ENCODE measurements at regions not wholly inside any gene's neighbourhood (a gene's known extent, or its start where the extent isn't known, plus 50 kb on each side); places are given as distances from the start of the nearest gene placed in this dataset.
"Not testable (repeated sequence)": the region's sequence is repeated elsewhere in the genome, so short reads cannot be mapped to it uniquely, and the experiment has no call there.

DNA sequence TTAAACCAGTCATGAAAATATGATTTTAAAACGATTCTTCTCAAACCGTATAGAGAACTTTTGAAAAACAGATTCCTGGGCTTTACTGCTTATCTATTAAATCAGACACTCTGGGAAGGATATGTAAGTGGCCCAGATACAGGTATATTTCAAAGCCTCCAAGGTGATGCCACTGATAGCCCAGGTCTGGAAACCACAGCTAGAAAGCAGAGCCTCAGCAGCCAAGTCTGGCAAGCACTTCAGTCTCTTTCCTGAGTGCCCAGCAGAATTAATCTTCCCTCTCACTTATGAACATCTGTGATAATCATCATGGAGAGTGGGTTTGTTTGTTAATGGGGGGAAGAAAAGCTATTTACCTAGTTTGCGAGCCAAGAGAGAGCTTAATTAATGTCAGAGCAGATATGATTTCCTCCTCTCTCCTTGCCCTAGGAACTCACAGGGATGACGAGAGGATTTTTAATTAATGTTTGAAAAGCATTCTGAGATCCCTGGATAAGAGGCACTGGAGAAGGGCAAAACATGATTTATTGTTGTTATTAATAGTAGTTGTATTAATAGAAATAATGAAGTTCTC is 368.4 kb downstream of the TLE1 start:
- no peak for DNase-seq

DNA sequence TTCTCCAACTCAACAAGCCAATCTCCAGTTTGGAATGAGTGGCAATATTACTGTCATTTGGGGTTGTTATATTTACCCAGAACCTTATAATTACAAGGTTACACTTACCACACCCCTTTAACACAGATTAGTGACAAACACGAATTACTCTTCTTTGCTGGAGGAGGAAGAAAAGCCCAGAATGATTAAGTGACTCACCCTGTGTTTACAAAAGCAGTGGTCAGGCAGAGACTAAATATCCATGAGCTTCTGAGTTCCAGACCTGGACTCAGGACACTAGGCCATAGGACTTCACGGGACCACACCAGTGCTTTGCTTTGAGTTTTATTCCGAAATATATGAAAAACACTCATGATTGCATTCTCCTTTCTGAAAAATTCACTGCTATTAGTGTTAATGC is 370.8 kb downstream of the TLE1 start:
- no peak for DNase-seq

DNA sequence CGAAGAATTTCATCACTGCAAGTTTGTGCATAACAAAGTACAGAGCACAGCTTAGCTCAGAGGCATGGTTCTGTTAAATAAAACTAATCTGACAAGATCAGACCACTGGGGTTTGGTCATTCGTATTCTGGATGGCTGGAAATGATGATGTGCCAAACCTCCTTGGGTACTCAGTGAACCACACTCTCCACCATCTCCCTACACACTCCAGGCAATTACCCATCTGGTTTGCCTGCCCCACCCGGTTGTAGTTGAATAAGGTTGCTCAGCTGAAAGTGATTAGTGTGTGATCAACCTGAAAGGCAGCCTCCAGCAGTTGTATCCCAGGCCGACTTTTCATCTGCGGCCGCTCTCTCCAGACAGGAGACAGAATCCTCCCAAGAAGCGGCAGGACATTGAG is 371.4 kb downstream of the TLE1 start:
- no peak for DNase-seq

DNA sequence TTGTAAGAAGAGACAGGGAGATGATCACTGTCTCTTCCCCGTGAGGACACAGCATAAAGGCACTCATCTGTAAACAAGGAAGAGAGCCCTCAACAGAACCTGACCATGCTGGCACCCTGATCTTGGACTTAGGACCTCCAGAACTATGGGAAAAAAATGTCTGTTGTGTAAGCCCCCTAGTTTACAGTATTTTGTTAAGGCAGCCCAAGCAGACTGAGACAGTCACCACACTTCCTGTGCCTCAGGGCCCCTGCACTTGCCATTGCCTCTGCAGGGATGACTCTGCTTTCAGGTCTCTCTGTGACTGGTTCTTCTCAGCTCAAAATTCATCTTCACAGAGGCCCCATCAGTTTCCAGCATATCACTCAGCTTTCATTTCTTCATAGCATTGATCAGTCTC is 372.1 kb downstream of the TLE1 start:
- no peak for DNase-seq

DNA sequence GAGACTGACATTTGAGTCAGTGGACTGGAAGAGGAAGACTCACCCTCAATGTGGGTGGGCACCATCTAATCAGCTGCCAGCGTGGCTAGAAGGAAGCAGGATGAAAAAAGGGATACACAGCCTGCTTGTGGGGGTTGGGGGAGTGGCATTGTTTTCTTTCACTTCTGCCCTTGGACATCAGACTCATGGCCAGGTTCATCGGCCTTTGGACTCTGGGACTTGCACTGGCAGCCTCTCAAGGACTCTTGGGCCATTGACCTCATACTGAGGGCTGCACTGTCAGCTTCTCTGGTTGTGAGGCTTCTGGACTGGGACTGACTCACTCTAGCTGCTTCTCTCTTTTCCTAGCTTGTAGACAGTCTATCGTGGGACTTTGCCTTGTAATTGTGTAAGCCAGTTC is 374.9 kb downstream of the TLE1 start:
- DNase-seq: no peak

DNA sequence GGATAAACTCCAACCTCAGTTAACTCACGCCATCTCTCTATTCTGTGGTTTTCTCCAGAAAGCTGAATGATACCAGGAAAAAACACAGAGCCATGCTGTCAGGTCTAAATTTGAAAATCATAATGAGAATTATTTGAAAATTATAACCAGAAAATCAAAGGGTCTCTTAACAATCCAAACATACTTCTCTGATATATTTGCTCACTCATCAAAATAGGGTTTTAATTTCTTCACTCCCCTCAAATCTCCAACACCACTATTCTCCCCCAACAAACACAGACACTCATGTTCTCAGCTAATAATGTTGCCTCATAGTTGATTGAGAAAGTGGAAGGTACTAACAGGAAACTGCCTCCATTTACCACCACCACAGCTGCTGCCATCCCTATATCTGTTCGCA is 375.5 kb downstream of the TLE1 start:
- no peak for DNase-seq

DNA sequence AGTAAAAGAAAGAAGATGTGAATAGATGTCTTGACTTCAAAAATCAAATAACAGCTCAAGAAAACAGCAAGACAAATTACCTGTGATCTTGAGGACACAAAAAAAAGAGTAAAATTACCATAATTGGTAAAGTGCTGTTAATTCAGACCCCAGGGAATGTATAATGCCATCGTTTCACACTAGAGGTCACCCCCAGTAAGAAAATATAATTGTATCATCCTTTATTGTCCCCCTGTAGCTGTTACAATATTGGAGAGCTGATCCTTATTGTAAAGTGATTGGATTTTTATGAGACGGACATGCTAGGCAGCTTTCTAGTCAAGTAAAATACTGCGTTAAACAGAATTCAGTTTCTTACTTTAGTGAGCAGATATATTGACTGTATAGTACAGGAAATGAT is 377.0 kb downstream of the TLE1 start:
- no peak for DNase-seq

DNA sequence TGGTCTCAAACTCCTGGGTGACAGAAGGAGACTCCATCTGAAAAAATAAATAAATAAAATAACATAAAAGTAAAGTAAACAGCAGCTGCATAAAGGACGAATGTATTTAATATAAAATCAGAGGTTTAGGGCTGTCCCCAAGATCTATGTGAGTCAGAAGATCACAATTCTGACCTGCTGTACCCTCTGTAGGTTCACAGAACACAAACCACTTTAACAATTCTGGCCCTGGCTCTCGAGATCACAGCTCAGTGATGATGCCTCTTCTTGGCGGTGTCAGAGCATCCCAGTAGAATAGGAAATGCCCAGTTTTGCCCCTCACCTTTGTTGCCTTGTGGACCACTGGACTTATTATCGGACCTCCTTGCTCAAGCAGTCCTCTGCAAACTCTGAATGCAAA is 380.9 kb downstream of the TLE1 start:
- no peak for DNase-seq

DNA sequence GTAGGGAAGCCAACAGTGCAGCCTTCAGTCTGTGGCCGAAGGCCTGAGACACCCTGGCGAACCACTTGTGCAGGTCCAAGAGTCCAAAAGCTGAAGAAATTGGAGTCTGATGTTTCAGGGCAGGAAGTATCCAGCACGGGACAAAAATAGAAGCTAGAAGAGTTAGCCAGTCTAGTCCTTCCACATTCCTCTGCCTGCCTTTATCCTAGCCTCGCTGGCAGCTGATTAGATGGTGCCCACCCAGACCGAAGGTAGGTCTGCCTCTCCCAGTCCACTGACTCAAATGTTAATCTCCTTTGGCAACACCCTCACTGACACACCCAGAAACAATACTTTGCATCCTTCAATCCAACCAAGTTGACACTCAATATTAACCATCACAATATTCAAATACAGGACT is 381.6 kb downstream of the TLE1 start:
- not testable (repeated sequence) for DNase-seq

DNA sequence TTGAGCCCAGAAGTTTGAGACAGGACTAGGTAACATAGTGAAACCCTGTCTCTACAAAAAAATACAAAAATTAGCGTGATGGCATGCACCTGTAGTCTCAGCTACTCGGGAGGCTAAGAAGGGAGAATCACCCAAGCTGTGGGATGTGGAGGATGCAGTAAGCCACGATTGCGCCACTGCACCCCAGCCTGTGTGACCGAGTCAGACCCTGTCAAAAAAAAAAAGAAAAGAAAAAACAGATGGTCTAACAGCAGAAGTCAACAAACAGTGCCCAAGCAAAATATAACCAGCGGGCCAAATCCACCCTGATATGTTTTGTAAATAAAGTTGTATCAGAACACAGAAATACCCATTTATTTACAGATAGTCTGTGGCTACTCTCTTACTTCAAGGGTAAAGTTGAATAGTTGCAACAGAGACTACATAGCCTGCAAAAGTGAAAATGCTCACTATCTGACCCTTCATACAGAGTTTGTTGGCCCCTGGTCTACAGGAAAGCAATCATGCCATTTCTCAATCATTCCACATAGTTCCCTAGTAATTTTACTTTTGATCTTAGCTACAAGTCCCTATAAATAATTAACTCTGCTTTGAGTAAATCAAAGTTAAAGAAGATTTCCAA is 383.7 kb downstream of the TLE1 start:
- DNase-seq: no peak

DNA sequence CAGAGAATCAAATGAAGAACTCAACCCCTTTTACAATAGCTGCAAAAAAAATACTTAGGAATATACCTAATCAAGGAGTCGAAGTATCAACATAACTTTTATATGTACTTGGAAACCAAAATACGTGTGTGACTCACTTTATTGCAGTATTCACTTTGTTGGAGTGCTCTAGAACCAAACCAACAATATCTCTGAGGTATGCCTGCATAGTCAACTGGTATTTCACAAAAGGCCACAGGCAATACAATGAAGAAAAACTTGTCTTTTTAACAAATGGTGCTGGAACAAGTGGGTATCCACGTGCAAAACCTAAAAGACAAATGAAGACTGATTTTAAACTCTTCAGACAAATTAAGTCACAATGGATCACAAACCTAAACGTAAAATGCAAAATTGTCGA is 385.7 kb downstream of the TLE1 start:
- no peak for DNase-seq

DNA sequence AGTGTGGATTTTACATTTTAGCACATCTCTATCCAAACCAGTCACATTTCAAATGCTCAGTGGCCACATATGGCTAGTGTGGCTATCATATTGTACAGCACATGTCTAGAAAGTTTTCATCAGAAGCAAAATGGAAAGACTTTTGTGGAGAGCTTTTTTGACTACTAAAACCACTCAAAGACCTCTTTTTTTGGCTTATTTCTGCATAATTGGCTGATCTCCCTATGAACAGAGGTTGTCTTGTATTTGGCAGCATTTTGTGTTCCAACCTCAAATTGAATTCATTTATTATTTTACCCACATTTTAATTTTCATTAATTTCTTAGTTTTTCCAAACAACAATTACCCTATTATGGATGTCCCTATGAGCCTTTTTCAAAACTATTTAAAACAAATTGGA is 395.7 kb downstream of the TLE1 start:
- no peak for DNase-seq

DNA sequence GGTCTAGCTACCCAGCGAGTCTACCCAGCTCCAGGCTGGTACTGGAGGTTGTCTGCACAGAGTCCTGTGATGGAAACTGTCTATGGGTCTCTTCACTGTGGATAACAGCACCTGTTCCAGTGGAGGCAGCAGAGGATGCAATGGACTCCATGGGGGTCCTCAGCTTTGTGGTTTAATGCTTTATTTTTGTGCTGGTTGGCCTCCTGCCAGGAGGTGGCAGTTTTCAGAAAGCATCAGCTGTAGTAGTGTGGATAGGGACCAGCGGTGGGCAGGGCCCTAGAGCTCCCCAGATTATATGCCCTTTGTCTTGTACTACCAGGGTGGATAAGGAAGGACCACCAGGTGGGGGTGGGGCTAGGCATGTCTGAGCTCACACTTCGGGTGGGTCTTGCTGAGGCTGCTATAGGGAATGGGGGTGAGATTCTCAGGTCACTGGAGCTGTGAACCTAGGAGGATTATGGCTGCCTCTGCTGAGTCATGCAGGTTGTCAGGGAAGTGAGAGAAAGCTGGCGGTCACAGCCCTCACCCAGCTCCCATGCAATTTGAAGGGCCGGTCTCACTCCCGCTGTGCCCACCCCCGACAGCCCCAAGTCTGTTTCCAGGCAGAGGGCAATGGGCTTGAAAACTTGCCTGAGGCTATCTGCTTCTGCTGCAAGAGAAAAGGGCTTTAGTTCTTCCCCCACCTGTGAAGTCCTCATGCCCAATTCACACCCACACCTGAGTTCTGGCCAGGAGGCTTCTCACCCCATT is 397.1 kb downstream of the TLE1 start:
- DNase-seq: no peak

DNA sequence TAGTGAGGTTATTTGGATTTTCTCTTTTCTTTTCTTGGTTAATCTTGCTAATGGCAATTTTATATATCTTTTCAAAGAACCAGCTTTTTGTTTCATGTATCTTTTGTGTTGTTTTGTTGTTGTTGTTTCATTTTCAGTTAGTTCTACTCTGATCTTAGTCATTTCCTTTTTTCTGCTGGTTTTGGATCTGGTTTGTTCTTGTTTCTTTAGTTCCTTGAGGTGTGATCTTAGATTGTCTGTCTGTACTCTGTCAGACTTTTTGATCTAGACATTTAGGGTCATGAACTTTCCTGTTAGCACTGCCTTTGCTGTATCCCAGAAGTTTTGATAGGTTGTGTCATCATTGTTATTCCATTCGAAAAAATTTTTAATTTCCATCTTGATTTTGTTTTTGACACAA is 399.7 kb downstream of the TLE1 start:
- DNase-seq: no peak

DNA sequence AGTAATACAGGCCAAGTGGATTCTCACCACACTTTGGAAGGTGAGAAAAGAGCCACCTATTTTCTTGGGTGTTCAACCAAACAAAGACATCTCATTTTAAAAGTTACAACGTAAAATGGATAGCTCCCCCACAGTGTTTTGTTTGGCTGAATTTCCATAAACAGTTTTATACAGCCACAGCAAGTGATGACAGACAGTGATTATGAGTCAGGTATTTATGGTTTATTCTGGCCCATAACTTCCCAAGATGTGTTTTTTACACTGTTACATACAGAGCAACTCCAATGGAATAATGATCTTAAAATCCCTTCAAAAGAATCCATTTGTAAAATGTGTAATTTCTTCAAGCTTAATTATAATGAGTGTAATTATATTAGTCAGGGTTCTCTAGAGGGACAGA is 421.3 kb downstream of the TLE1 start:
- no peak for DNase-seq

DNA sequence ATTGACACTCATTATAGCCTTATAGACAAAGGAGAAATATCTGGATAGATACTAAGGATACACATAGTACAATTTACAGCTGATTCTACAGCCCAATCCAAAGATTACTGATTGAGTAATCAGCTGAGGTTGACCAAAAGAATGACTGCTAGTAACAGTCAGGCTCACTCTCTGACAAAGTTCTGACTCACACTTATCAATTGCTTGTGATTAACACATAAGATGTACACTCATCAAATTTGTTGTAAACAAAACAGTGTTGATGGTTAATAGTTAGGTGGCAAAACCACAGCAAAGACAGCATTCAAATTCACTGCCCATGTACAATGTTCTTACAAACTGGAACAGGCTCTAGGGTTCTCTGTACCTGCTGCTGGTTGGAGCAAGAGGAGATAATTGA is 422.7 kb downstream of the TLE1 start:
- DNase-seq: no peak

DNA sequence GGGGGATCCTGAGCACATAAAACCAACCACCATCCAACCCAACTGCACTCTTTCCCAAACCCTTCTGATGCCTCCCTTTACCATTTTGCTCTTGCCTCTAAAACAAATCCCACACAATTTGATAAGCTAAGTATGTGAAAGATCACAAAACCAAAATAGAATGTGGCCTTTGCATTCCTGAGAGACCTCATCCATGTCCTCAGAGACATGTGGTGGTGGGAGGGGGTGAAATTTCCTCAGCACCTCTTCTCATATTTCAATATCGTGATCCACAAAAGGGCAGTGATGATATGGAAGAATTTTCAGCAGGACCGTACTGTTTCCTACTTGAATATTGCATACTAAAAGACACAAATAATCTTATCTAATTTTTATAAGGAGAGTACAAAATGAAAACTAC is 423.3 kb downstream of the TLE1 start:
- no peak for DNase-seq

DNA sequence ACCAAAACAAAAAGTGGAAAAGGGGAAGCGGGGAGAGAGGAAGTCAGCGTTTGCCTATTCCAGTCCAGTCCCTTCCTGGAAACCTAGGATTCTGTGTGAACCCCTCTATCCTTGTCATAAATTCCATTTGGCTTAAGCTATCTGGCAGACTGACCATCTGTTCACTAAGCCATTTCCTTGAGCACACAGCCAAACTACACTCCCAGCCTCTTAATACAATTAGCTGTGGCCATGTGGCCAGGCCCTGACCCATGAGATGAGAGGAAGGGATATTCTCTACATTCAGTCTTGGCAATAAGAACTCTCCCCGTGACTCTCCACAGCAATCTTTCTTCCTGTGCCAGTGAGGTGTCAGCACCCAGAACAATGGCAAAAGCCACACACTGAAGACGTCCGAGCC is 424.8 kb downstream of the TLE1 start:
- no peak for DNase-seq

DNA sequence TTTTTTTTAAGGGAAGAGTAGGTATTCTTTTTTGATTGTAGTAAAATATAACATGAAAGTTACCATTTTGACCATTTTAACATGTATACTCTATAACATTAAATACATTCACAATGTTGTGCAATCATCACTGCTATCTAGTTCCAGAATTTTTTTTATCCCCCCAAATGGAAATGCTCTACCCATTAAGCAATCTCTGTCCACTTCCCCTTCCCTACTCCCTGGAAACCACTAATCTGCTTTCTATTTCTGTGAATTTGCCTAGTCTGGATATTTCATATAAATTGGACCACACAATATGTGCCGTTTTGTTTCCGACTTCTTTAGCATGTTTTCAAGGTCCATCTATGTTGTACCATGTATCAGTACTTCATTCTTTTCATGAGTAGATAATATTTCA is 429.5 kb downstream of the TLE1 start:
- DNase-seq: no peak

DNA sequence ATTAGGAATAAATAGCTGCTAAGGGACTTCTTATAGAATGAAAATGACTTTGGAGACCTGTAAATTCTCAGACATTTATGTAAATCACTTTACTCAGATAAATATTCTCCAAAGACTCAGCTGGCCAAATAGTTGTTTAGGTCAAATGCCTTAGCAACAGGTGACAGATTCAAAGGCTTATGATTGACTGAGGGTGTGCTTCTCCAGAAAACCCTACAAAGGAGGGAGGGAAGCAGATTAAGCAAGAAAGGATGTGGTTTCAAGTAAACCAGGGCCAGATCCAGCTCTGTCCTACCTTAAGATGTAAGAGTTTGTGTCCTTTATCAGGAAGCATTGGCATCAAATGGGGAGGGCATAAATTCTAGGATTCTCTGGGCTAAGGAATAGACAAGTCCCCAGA is 433.0 kb downstream of the TLE1 start:
- no peak for DNase-seq

DNA sequence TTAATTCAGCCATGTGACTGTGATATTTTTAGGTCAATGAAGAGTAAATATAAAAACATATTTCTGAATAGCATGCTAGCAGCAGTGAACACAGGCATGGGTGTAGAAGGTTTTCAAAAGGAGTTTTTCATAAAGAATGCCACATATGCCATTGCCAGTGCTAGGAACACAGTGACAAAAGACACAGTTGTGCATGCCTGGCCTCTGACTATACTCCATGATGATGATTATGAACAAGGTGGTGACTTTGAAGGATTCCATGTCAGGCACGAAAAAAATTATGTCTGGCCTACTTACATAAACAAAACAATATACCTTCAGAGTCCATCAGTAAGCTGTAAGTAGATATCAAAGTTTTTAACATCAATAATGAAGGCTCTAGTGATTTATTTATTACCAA is 438.7 kb downstream of the TLE1 start:
- no peak for DNase-seq

DNA sequence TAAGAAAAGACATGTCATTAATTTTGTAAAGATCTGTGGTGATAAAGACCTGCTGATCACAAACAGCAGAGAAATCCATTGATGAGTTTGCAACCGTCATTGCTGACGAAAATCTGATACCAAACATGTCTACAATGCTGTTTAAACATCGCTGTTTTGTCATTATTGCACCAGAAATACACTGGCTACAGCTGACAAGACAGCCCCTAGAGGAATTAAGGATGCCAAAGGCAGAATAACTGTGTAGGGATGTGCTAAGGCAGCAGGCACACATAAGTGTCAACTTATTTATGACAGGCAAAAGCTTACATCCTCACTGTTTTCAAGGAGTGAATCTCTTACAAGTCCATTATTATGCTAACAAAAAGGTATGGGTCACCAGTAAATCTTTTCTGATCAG is 439.3 kb downstream of the TLE1 start:
- DNase-seq: no peak

DNA sequence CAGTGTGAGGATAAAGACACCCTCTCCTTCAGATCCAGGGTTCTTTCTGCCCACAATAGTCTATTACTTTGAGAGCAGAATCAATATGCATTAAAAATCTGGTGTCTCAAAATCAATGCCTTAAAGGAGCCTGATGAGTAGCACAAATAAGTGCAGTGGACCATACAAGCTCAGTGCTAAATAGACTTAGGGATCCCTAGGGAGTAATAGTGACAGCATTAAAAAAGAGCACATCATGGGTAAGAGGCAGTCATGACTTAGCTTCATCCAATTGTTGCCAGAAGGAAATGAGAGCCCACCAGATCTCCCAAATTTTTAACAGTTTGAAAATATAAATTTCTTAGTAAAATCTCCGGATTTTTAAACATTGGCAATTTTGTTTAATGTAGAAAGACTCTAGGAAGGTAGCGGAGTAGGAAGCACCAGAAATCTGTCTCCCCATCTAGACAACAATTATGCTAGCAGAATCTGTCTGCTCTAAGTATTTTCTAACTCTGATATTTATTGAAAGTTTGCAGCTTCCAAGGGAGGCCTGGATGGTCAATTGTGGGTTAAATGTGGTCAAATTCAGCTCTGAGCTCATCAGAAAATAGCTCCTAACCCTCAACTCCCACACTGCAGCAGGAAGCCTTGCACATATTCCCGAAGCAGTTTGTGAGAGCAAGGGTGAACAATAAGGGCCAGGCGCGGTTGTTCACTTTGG is 443.9 kb downstream of the TLE1 start:
- DNase-seq: no peak

DNA sequence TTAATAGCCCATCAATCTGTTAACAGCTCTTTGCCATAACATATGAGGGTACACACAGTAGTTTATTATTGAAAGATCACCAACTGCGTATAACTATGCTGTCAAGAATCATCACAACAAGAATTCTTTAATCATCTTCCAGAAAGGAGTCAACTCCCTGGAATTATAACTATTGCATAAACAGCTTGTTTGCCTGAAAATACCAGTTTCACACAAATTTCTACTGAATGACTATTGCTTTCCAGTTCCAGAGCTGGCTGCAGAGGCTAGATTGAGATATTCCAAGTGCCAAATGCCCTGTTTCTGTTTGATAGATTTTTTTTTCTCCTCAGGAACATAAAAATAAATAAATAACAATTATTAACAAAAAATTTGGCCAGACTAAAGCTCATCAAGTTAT is 444.7 kb downstream of the TLE1 start:
- no peak for DNase-seq

Measured in AML-193 (cell line).